Ascending aorta (tissue), 2 donors: ENCODE measurements at regions not wholly inside any gene's neighbourhood (a gene's known extent, or its start where the extent isn't known, plus 50 kb on each side); places are given as distances from the start of the nearest gene placed in this dataset.

Source experiments
- DNase-seq, 2 donors: peaks; one replicate each; pipeline ENCODE4 v3.0.0-alpha.2; 2019; ENCODE audit warnings: low spot score in 2 of 2
- H3K27ac ChIP-seq, 2 donors: fragments of 200-600 bp; sonication (generic); one replicate each; pipeline ENCODE4 v1.5.1; 2016 to 2017; ENCODE audit warnings: mild to moderate bottlenecking in 1 of 2
- H3K27me3 ChIP-seq: fragments of 200-600 bp; sonication (generic); one replicate; pipeline ENCODE4 v1.5.1; 2017
- H3K36me3 ChIP-seq, 2 donors: fragments of 200-600 bp; sonication (generic); one replicate each; pipeline ENCODE4 v1.5.1; 2016
- H3K4me1 ChIP-seq, 2 donors: fragments of 200-600 bp; sonication (generic); one replicate each; pipeline ENCODE4 v1.5.1; 2016 to 2017; ENCODE audit warnings: mild to moderate bottlenecking in 1 of 2
- H3K4me3 ChIP-seq, 2 donors: fragments of 200-600 bp; sonication (generic); one replicate each; pipeline ENCODE4 v1.5.1; 2016 to 2017; ENCODE audit warnings: mild to moderate bottlenecking in 1 of 2
- H3K9me3 ChIP-seq, 2 donors: fragments of 200-600 bp; sonication (generic); one replicate each; pipeline ENCODE4 v1.5.1; 2016
- CTCF ChIP-seq, 3 experiments: fragments of 200-600 bp in 2 of 3; fragments of 450-650 bp in 1 of 3; sonication (generic) in 2 of 3; IDR thresholded peaks; one replicate each; pipeline ENCODE4 v1.5.1; 2016 to 2019; ENCODE audit warnings: antibody characterized with exemption in 3 of 3, mild to moderate bottlenecking in 1 of 3, moderate library complexity in 1 of 3
- intact Hi-C: fragments of 100-400 bp; cut with DNase I; formaldehyde crosslinking; loops from one replicate; pipeline ENCODE4 v1.15.1; 2023

GRCh38 chr3:181660337-181660736 lies 51.4 kb upstream of the SOX2 start:
- H3K9me3 ChIP-seq = no peaks in the 10 kb centered on the region
- H3K27ac ChIP-seq = no peak overlapping the region
- DNase-seq = no peak
- no peaks in the 10 kb centered on the region for H3K27me3 ChIP-seq
- H3K4me3 ChIP-seq = no peak overlapping the region
- no peak for TF ChIP-seq CTCF (IDR thresholded peaks at IDR 0.05)
- intact Hi-C loops = no loop called here
- H3K36me3 ChIP-seq = no peaks in the 10 kb centered on the region
- H3K4me1 ChIP-seq = no peaks in the 10 kb centered on the region

GRCh38 chr3:181637456-181637855 lies 74.3 kb upstream of the SOX2 start:
- H3K27ac ChIP-seq = no peak overlapping the region

GRCh38 chr3:181637056-181637455 lies 74.7 kb upstream of the SOX2 start:
- intact Hi-C loops = no loop called here
- no peaks in the 10 kb centered on the region for H3K4me1 ChIP-seq

More at GRCh38 chr3:181637456-181637855, 74.3 kb upstream of the SOX2 start:
- H3K9me3 ChIP-seq = no peaks in the 10 kb centered on the region
- no peak for DNase-seq
- intact Hi-C loops = no loop called here
- H3K4me3 ChIP-seq = no peak overlapping the region
- TF ChIP-seq CTCF (IDR thresholded peaks at IDR 0.05) = no peak
- H3K36me3 ChIP-seq = no peaks in the 10 kb centered on the region
- no peaks in the 10 kb centered on the region for H3K4me1 ChIP-seq
- no peaks in the 10 kb centered on the region for H3K27me3 ChIP-seq

GRCh38 chr3:181635141-181635540 lies 76.6 kb upstream of the SOX2 start:
- Histone ChIP-seq H3K36me3 (no peaks in the 10 kb centered on the region), H3K9me3 (no peaks in the 10 kb centered on the region), H3K27ac (no peak overlapping the region), H3K4me3 (no peak overlapping the region), H3K27me3 (no peaks in the 10 kb centered on the region), H3K4me1 (no peaks in the 10 kb centered on the region)
- intact Hi-C loops = no loop called here
- no peak for TF ChIP-seq CTCF (IDR thresholded peaks at IDR 0.05)
- no peak for DNase-seq

More at GRCh38 chr3:181637056-181637455, 74.7 kb upstream of the SOX2 start:
- no peaks in the 10 kb centered on the region for H3K27me3 ChIP-seq
- no peak overlapping the region for H3K4me3 ChIP-seq
- no peak for TF ChIP-seq CTCF (IDR thresholded peaks at IDR 0.05)
- DNase-seq = no peak
- no peaks in the 10 kb centered on the region for H3K36me3 ChIP-seq
- H3K27ac ChIP-seq = no peak overlapping the region
- no peaks in the 10 kb centered on the region for H3K9me3 ChIP-seq

GRCh38 chr3:181633556-181633955 lies 78.2 kb upstream of the SOX2 start:
- Histone ChIP-seq H3K27ac (no peak overlapping the region), H3K36me3 (no peaks in the 10 kb centered on the region), H3K27me3 (no peaks in the 10 kb centered on the region), H3K4me1 (no peaks in the 10 kb centered on the region), H3K9me3 (no peaks in the 10 kb centered on the region), H3K4me3 (no peak overlapping the region)
- intact Hi-C loops = no loop called here
- no peak for TF ChIP-seq CTCF (IDR thresholded peaks at IDR 0.05)
- no peak for DNase-seq

GRCh38 chr3:181631901-181632300 lies 79.8 kb upstream of the SOX2 start:
- H3K9me3 ChIP-seq = no peaks in the 10 kb centered on the region
- H3K27ac ChIP-seq = no peak overlapping the region
- intact Hi-C loops = no loop called here
- no peaks in the 10 kb centered on the region for H3K4me1 ChIP-seq
- H3K4me3 ChIP-seq = no peak overlapping the region
- no peaks in the 10 kb centered on the region for H3K36me3 ChIP-seq
- TF ChIP-seq CTCF (IDR thresholded peaks at IDR 0.05) = no peak
- H3K27me3 ChIP-seq = no peaks in the 10 kb centered on the region
- no peak for DNase-seq
